Left renal cortex interstitium (tissue), 4 donors: ENCODE measurements at regions not wholly inside any gene's neighbourhood (a gene's known extent, or its start where the extent isn't known, plus 50 kb on each side); places are given as distances from the start of the nearest gene placed in this dataset.

Experiments
- DNase-seq, 4 donors: peaks; one replicate each; pipeline ENCODE4 v3.0.0-alpha.2; 2013; ENCODE audit warnings: low read depth in 4 of 4, low spot score in 2 of 4, missing footprints in 1 of 4

- DNase-seq: no peak
Observed at GRCh38 chr18:54767098-54767497, 61.2 kb upstream of the RAB27B start.

- DNase-seq: no peak
Observed at GRCh38 chr18:54769526-54770464, 58.5 kb upstream of the RAB27B start.

DNA sequence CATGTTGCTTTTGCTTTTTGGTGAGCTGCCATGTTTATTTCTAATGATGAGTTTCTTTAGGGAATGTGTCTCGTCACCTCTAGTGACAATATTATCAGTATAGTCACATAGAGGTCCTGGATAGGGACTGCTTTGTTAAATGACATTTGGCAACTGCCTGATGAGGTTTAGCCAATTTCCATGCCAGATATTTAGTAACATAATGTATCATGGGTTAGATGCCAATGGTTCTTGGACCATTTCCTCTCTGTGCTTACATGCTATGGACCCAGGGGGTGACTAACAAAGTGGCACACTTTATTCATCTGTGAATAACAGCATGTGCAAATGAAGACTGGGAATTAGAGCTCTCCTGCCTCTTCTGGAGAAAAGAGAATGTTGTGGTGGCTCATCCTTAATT, 56.2 kb upstream of the RAB27B start:
- DNase-seq: no peak

- DNase-seq: no peak
Observed at GRCh38 chr18:54774423-54774822, 53.9 kb upstream of the RAB27B start.

- no peak for DNase-seq
Observed at GRCh38 chr18:54774981-54775665, 53.2 kb upstream of the RAB27B start.

GRCh38 chr18:54775686-54776085, 52.6 kb upstream of the RAB27B start:
- no peak for DNase-seq

DNA sequence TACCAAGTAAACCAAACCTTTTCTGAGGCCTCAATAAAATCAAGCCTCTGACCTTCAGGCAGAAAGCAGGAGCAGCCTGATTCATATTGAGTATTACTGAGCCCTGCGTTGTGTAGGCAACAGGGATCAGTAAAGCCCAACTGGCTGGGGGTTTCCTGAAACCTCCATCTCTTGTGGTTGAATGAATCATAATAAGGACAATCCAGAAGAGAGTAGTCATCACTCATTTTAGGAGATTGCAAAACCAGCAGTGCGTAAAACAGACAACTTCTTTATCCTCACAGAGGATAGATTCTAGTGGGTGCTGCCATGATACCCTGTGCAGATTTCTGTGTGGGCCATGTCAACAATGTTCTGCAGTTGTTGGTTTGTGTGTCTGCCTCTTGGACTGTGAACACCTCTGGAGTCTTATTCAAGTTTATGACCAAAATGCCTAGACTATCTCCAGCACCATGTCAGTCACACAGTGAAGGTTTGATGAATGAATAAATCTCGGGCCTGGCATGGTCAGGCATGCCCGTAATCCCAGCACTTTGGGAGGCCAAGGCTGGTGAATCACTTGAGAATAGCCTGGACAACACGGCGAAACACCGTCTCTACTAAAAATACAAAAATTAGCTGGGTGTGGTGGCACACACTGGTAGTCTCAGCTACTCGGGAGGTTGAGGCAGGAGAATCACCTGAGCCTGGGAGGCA, 51.8 kb upstream of the RAB27B start:
- DNase-seq: no peak

DNA sequence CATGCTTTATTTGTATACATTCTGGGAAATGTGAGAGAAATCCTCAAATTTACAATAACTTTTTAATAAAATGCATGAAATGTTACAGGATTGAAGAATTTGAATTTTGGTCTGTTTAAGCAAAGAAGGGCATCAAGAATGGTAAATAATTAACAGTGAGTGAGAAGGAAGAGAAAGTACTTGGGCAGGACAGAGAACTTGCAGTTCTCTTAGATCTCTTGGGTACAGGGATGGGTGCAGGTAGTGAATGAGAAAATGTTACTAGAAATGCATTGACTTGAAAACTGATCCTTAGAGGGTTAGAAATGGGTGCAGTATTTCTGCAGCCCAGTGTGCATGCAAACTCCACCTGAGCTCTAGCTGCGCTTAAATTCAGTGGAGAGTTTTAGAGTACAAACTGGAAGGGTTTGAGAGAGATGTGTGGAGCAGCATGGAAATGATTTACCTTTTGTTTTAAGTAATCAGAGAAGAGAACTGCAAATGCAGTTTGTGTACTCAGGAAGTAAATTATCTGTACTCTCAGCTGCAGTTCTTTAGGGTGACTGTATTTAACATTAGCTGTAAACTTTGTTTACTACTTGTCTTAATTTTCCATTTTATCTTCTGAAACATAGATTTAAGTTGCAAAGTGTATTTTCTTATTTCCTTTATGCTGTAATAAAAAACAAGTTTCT, 51.0 kb upstream of the RAB27B start:
- no peak for DNase-seq

DNA sequence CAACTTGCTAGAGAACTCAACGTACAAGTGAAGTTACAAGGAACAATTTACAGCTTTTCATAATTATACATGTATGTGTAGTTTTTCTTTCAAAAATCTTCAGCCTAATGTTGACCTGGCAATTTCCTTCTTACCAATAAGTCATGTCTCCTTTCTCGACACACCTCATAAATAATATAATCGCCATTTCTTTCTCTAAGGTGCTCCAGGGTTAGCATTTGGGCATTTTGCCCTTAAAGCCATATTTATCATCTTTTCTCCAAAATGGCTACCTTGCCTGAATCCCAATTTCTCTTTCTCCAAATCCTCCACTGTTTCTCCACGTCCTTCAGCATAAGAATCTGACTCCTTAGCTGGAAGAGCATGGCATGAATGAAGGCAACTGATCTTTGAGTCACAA, 50.3 kb upstream of the RAB27B start:
- no peak for DNase-seq
